Right atrium auricular region (tissue), 2 donors: ENCODE measurements at regions not wholly inside any gene's neighbourhood (a gene's known extent, or its start where the extent isn't known, plus 50 kb on each side); places are given as distances from the start of the nearest gene placed in this dataset.

Experiments
- DNase-seq: peaks from one replicate; pipeline ENCODE4 v3.0.0-alpha.2; 2019; ENCODE audit warnings: low spot score
- H3K27ac ChIP-seq, 2 donors: fragments of 200-600 bp; sonication (generic); 1 replicate in 1 of 2; 2 replicates in 1 of 2; pipeline ENCODE4 v1.5.1; 2016 to 2019
- H3K27me3 ChIP-seq, 2 donors: fragments of 200-600 bp; sonication (generic); one replicate each; pipeline versions ENCODE4 v1.5.1 to v1.6.0; 2017 to 2019
- H3K36me3 ChIP-seq: fragments of 200-600 bp; sonication (generic); one replicate; pipeline ENCODE4 v1.5.1; 2016
- H3K4me1 ChIP-seq, 2 donors: fragments of 200-600 bp; sonication (generic); one replicate each; pipeline versions ENCODE4 v1.5.1 to v1.6.0; 2017 to 2019
- H3K4me3 ChIP-seq, 2 donors: fragments of 200-600 bp; sonication (generic); 1 replicate in 1 of 2; 2 replicates in 1 of 2; pipeline ENCODE4 v1.5.1; 2017 to 2019; ENCODE audit warnings: mild to moderate bottlenecking in 1 of 2, moderate library complexity in 1 of 2
- H3K9me3 ChIP-seq, 2 donors: fragments of 200-600 bp; sonication (generic); one replicate each; pipeline ENCODE4 v1.5.1; 2019
- CTCF ChIP-seq, 2 donors: fragments of 200-600 bp; sonication (generic); IDR thresholded peaks; one replicate each; pipeline ENCODE4 v1.5.1; 2019; ENCODE audit warnings: antibody characterized with exemption in 2 of 2

GRCh38 chr18:77366720-77367641 is 117.3 kb downstream of the GALR1 start:
- peak overlapping the region; percentile 43 to 63 for H3K27ac ChIP-seq
- DNase-seq = no peak
- TF ChIP-seq CTCF (IDR thresholded peaks at IDR 0.05) = no peak

GRCh38 chr18:77369644-77370043 is 120.0 kb downstream of the GALR1 start:
- peaks cover 0 to 21% of the 10 kb centered on the region in 2 donors for H3K9me3 ChIP-seq
- H3K4me1 ChIP-seq = peaks cover 0 to 6% of the 10 kb centered on the region in 2 donors
- no peak overlapping the region for H3K27ac ChIP-seq
- H3K27me3 ChIP-seq = no peaks in the 10 kb centered on the region
- no peak for TF ChIP-seq CTCF (IDR thresholded peaks at IDR 0.05)
- no peak for DNase-seq
- H3K4me3 ChIP-seq = no peak overlapping the region
- H3K36me3 ChIP-seq = no peaks in the 10 kb centered on the region

More at GRCh38 chr18:77366720-77367641, 117.3 kb downstream of the GALR1 start:
- Histone ChIP-seq H3K27me3 (no peaks in the 10 kb centered on the region), H3K36me3 (no peaks in the 10 kb centered on the region), H3K4me3 (no peak overlapping the region), H3K4me1 (peaks cover 0 to 6% of the 10 kb centered on the region in 2 donors), H3K9me3 (peaks cover 0 to 21% of the 10 kb centered on the region in 2 donors)

- Histone ChIP-seq H3K4me1 (no peaks in the 10 kb centered on the region), H3K27ac (no peak overlapping the region), H3K9me3 (peaks cover 0 to 21% of the 10 kb centered on the region in 2 donors), H3K36me3 (no peaks in the 10 kb centered on the region), H3K4me3 (no peak overlapping the region), H3K27me3 (no peaks in the 10 kb centered on the region)
- TF ChIP-seq CTCF (IDR thresholded peaks at IDR 0.05) = no peak
- DNase-seq = no peak
Observed at GRCh38 chr18:77373730-77374445, 124.2 kb downstream of the GALR1 start.

GRCh38 chr18:77374446-77374805 is 124.8 kb downstream of the GALR1 start:
- Histone ChIP-seq H3K4me1 (no peaks in the 10 kb centered on the region), H3K27ac (no peak overlapping the region), H3K27me3 (no peaks in the 10 kb centered on the region), H3K36me3 (no peaks in the 10 kb centered on the region), H3K4me3 (no peak overlapping the region), H3K9me3 (peaks cover 0 to 15% of the 10 kb centered on the region in 2 donors)
- DNase-seq = no peak
- no peak for TF ChIP-seq CTCF (IDR thresholded peaks at IDR 0.05)

- DNase-seq = no peak
- H3K27ac ChIP-seq = no peak overlapping the region
- no peak overlapping the region for H3K4me3 ChIP-seq
- TF ChIP-seq CTCF (IDR thresholded peaks at IDR 0.05) = no peak
- no peaks in the 10 kb centered on the region for H3K4me1 ChIP-seq
- H3K9me3 ChIP-seq = no peaks in the 10 kb centered on the region
- H3K36me3 ChIP-seq = no peaks in the 10 kb centered on the region
- no peaks in the 10 kb centered on the region for H3K27me3 ChIP-seq
Observed at GRCh38 chr18:77376043-77376732, 126.5 kb downstream of the GALR1 start.
